ENCODE measurements at regions not wholly inside any gene's neighbourhood (a gene's known extent, or its start where the extent isn't known, plus 50 kb on each side); places are given as distances from the start of the nearest gene placed in this dataset.

- Histone ChIP-seq H3K4me2 (ENCODE audit: insufficient read depth, low read length) (no peak overlapping the region), H2AFZ (ENCODE audit: low read depth, low read length) (no peak overlapping the region), H3K27me3 (ENCODE audit: insufficient read depth, low read length, poor library complexity) (peaks cover 9% of the 10 kb centered on the region), H3K36me3 (ENCODE audit: insufficient read depth, low read length) (no peaks in the 10 kb centered on the region), H4K20me1 (ENCODE audit: insufficient read depth, low read length) (no peaks in the 10 kb centered on the region), H3K9me3 (ENCODE audit: insufficient read depth, low read length, severe bottlenecking) (no peaks in the 10 kb centered on the region), H3K4me1 (ENCODE audit: insufficient read depth, low read length) (no peaks in the 10 kb centered on the region), H3K4me3 (ENCODE audit: low read depth in 1 of 2, low read length in 2 of 2) (no peak overlapping the region), H3K27ac (ENCODE audit: low read length) (no peak overlapping the region), H3K9ac (ENCODE audit: low read depth, low read length) (no peak overlapping the region), H3K79me2 (ENCODE audit: insufficient read depth, low read length) (no peaks in the 10 kb centered on the region)
- no peak for DNase-seq
- no peak for ATAC-seq (ENCODE audit: insufficient read depth, low read depth)
- TF ChIP-seq EZH2 (IDR thresholded peaks at IDR 0.05; ENCODE audit: borderline replicate concordance, low read depth, low read length, severe bottlenecking), result no peak
Observed at GRCh38 chr10:71145352-71145945, 66.9 kb upstream of the UNC5B start.

GRCh38 chr10:71150796-71151195 lies 61.6 kb upstream of the UNC5B start:
- Histone ChIP-seq H2AFZ (ENCODE audit: low read depth, low read length) (no peak overlapping the region), H3K4me1 (ENCODE audit: insufficient read depth, low read length) (no peaks in the 10 kb centered on the region), H3K4me3 (ENCODE audit: low read depth in 1 of 2, low read length in 2 of 2) (no peak overlapping the region), H4K20me1 (ENCODE audit: insufficient read depth, low read length) (no peaks in the 10 kb centered on the region), H3K9ac (ENCODE audit: low read depth, low read length) (no peak overlapping the region), H3K9me3 (ENCODE audit: insufficient read depth, low read length, severe bottlenecking) (no peaks in the 10 kb centered on the region), H3K4me2 (ENCODE audit: insufficient read depth, low read length) (no peak overlapping the region), H3K79me2 (ENCODE audit: insufficient read depth, low read length) (no peaks in the 10 kb centered on the region), H3K36me3 (ENCODE audit: insufficient read depth, low read length) (no peaks in the 10 kb centered on the region), H3K27ac (ENCODE audit: low read length) (no peak overlapping the region), H3K27me3 (ENCODE audit: insufficient read depth, low read length, poor library complexity) (no peaks in the 10 kb centered on the region)
- TF ChIP-seq EZH2 (IDR thresholded peaks at IDR 0.05; ENCODE audit: borderline replicate concordance, low read depth, low read length, severe bottlenecking) (no peak), CTCF (IDR thresholded peaks at IDR 0.05; ENCODE audit: borderline replicate concordance, extremely low read depth, low read length, poor library complexity, severe bottlenecking) (no peak)
- ATAC-seq (ENCODE audit: insufficient read depth, low read depth) (no peak), DNase-seq (no peak)

GRCh38 chr10:71152043-71152442 lies 60.3 kb upstream of the UNC5B start:
- H2AFZ ChIP-seq (ENCODE audit: low read depth, low read length), result no peak overlapping the region
- no peaks in the 10 kb centered on the region for H3K27me3 ChIP-seq (ENCODE audit: insufficient read depth, low read length, poor library complexity)
- no peak for TF ChIP-seq EZH2 (IDR thresholded peaks at IDR 0.05; ENCODE audit: borderline replicate concordance, low read depth, low read length, severe bottlenecking)
- TF ChIP-seq CTCF (IDR thresholded peaks at IDR 0.05; ENCODE audit: borderline replicate concordance, extremely low read depth, low read length, poor library complexity, severe bottlenecking), result no peak
- H3K4me3 ChIP-seq (ENCODE audit: low read depth in 1 of 2, low read length in 2 of 2), result no peak overlapping the region
- ATAC-seq (ENCODE audit: insufficient read depth, low read depth) (no peak), DNase-seq (no peak)
- no peaks in the 10 kb centered on the region for H3K79me2 ChIP-seq (ENCODE audit: insufficient read depth, low read length)
- no peaks in the 10 kb centered on the region for H4K20me1 ChIP-seq (ENCODE audit: insufficient read depth, low read length)
- no peak overlapping the region for H3K4me2 ChIP-seq (ENCODE audit: insufficient read depth, low read length)
- H3K27ac ChIP-seq (ENCODE audit: low read length), result no peak overlapping the region
- H3K36me3 ChIP-seq (ENCODE audit: insufficient read depth, low read length), result no peaks in the 10 kb centered on the region
- no peaks in the 10 kb centered on the region for H3K4me1 ChIP-seq (ENCODE audit: insufficient read depth, low read length)
- no peaks in the 10 kb centered on the region for H3K9me3 ChIP-seq (ENCODE audit: insufficient read depth, low read length, severe bottlenecking)
- no peak overlapping the region for H3K9ac ChIP-seq (ENCODE audit: low read depth, low read length)

- TF ChIP-seq EZH2 (IDR thresholded peaks at IDR 0.05; ENCODE audit: borderline replicate concordance, low read depth, low read length, severe bottlenecking) (no peak), CTCF (IDR thresholded peaks at IDR 0.05; ENCODE audit: borderline replicate concordance, extremely low read depth, low read length, poor library complexity, severe bottlenecking) (no peak)
Observed at GRCh38 chr10:71156436-71156835, 55.9 kb upstream of the UNC5B start.

More at GRCh38 chr10:71156436-71156835, 55.9 kb upstream of the UNC5B start:
- H2AFZ ChIP-seq (ENCODE audit: low read depth, low read length), result no peak overlapping the region
- no peak overlapping the region for H3K27ac ChIP-seq (ENCODE audit: low read length)
- no peak for ATAC-seq (ENCODE audit: insufficient read depth, low read depth)
- H3K9me3 ChIP-seq (ENCODE audit: insufficient read depth, low read length, severe bottlenecking), result no peaks in the 10 kb centered on the region
- H3K36me3 ChIP-seq (ENCODE audit: insufficient read depth, low read length), result no peaks in the 10 kb centered on the region
- no peaks in the 10 kb centered on the region for H3K79me2 ChIP-seq (ENCODE audit: insufficient read depth, low read length)
- no peaks in the 10 kb centered on the region for H3K27me3 ChIP-seq (ENCODE audit: insufficient read depth, low read length, poor library complexity)
- H3K4me2 ChIP-seq (ENCODE audit: insufficient read depth, low read length), result no peak overlapping the region
- no peak overlapping the region for H3K4me3 ChIP-seq (ENCODE audit: low read depth in 1 of 2, low read length in 2 of 2)
- no peaks in the 10 kb centered on the region for H3K4me1 ChIP-seq (ENCODE audit: insufficient read depth, low read length)
- DNase-seq, result no peak
- no peaks in the 10 kb centered on the region for H4K20me1 ChIP-seq (ENCODE audit: insufficient read depth, low read length)
- no peak overlapping the region for H3K9ac ChIP-seq (ENCODE audit: low read depth, low read length)
